Activated CD4-positive, alpha-beta memory T cell treated with anti-CD3 and anti-CD28 coated beads for 36 hours (primary cell): ENCODE measurements at regions not wholly inside any gene's neighbourhood (a gene's known extent, or its start where the extent isn't known, plus 50 kb on each side); places are given as distances from the start of the nearest gene placed in this dataset.
"Not testable (repeated sequence)": the region's sequence is repeated elsewhere in the genome, so short reads cannot be mapped to it uniquely, and the experiment has no call there.

Source experiments
- CTCF ChIA-PET: fragments of 350-600 bp; sonication (Branson Sonifier 250); formaldehyde crosslinking; loops from one replicate; lab custom pipeline; 2021; ENCODE audit warnings: antibody characterized with exemption, inconsistent platforms; lab: Charles Lee
- POLR2A ChIA-PET: fragments of 350-600 bp; sonication (Branson Sonifier 250); formaldehyde crosslinking; loops from one replicate; lab custom pipeline; 2021; ENCODE audit warnings: antibody characterized with exemption; lab: Charles Lee
- DNase-seq: peaks from one replicate; pipeline ENCODE4 v3.0.0-alpha.2; 2020
- H3K27ac Mint-ChIP-seq: one replicate; pipeline ENCODE4 v1.8.0; 2021; ENCODE audit warnings: mixed read lengths
- H3K27me3 Mint-ChIP-seq: one replicate; pipeline ENCODE4 v1.8.0; 2021; ENCODE audit warnings: mixed read lengths
- H3K36me3 Mint-ChIP-seq: one replicate; pipeline ENCODE4 v1.8.0; 2021; ENCODE audit warnings: mixed read lengths
- H3K4me1 Mint-ChIP-seq: one replicate; pipeline ENCODE4 v1.8.0; 2021; ENCODE audit warnings: low read depth, mixed read lengths
- H3K4me3 Mint-ChIP-seq: one replicate; pipeline ENCODE4 v1.8.0; 2021; ENCODE audit warnings: mild to moderate bottlenecking, mixed read lengths
- H3K9me3 Mint-ChIP-seq: one replicate; pipeline ENCODE4 v1.8.0; 2021; ENCODE audit warnings: mixed read lengths
- intact Hi-C: fragments of 100-400 bp; cut with micrococcal nuclease; formaldehyde crosslinking; loops from one replicate; pipeline ENCODE4 v1.15.1; 2023

GRCh38 chr14:45970621-45971020 is 681.0 kb downstream of the RPL10L start:
- H3K4me1 Mint-ChIP-seq: no peaks in the 10 kb centered on the region
- peaks cover 8% of the 10 kb centered on the region for H3K9me3 Mint-ChIP-seq
- H3K4me3 Mint-ChIP-seq: no peak overlapping the region
- POLR2A ChIA-PET: no interaction called here
- no peak for DNase-seq
- H3K27me3 Mint-ChIP-seq: no peaks in the 10 kb centered on the region
- CTCF ChIA-PET: no interaction called here
- intact Hi-C loops: no loop called here
- H3K36me3 Mint-ChIP-seq: no peaks in the 10 kb centered on the region
- no peak overlapping the region for H3K27ac Mint-ChIP-seq

DNA sequence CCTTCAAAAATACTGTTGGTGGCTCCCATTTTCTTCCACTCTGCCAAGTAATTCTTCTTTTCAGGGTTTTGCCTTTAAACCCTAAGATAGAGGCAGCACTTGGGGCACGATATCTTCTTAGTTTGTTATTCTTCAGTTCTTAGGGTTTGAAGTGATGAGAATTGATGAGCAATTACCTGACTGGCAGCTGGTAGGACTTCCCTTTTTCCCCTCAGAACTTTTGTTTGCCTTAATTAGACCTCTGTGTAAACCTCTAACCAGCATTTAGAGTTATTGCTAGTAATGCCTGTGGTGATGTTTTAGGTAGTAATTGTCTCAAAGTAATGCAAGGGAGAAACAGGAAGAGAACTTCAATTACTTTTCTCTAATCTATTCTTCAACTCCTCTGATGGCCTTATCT is 683.5 kb downstream of the RPL10L start:
- Mint-ChIP-seq H3K4me1 (no peaks in the 10 kb centered on the region), H3K9me3 (peaks cover 8% of the 10 kb centered on the region), H3K27ac (no peak overlapping the region), H3K27me3 (no peaks in the 10 kb centered on the region), H3K36me3 (no peaks in the 10 kb centered on the region), H3K4me3 (no peak overlapping the region)
- POLR2A ChIA-PET: no interaction called here
- intact Hi-C loops: no loop called here
- no peak for DNase-seq
- CTCF ChIA-PET: no interaction called here

- Mint-ChIP-seq H3K27ac (no peak overlapping the region), H3K4me3 (no peak overlapping the region), H3K27me3 (no peaks in the 10 kb centered on the region), H3K4me1 (no peaks in the 10 kb centered on the region), H3K9me3 (no peaks in the 10 kb centered on the region), H3K36me3 (no peaks in the 10 kb centered on the region)
- DNase-seq: no peak
- intact Hi-C loops: no loop called here
- ChIA-PET CTCF (no interaction called here), POLR2A (no interaction called here)
Measured at GRCh38 chr14:45949479-45949878, 696.5 kb upstream of the MIS18BP1 start.

- no peaks in the 10 kb centered on the region for H3K36me3 Mint-ChIP-seq
- POLR2A ChIA-PET: no interaction called here
Measured at GRCh38 chr14:45947830-45948229, 694.8 kb upstream of the MIS18BP1 start.

GRCh38 chr14:45946251-45946650 is 693.2 kb upstream of the MIS18BP1 start:
- H3K36me3 Mint-ChIP-seq: no peaks in the 10 kb centered on the region
- POLR2A ChIA-PET: no interaction called here

More at GRCh38 chr14:45947830-45948229, 694.8 kb upstream of the MIS18BP1 start:
- CTCF ChIA-PET: no interaction called here
- H3K27ac Mint-ChIP-seq: no peak overlapping the region
- H3K4me3 Mint-ChIP-seq: no peak overlapping the region
- no peaks in the 10 kb centered on the region for H3K27me3 Mint-ChIP-seq
- H3K4me1 Mint-ChIP-seq: no peaks in the 10 kb centered on the region
- intact Hi-C loops: no loop called here
- no peak for DNase-seq
- H3K9me3 Mint-ChIP-seq: no peaks in the 10 kb centered on the region

DNA sequence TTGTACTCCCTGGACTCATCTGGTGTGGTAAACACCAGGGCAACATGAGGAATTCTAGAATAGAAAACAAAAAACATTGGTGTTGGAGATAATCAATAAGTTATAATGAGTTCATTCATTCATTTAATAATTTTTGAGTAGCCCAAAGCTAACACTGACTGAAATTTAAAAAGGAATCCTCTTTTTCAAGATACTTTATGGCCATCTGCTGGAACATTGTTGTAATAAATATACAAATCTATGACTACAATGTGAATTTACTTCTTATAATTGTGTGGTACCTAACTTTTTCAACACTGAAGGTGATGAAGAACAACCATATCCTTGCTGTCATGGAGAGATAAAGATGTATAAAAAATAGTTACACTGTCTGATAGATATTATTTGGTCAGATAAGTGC is 687.3 kb upstream of the MIS18BP1 start:
- DNase-seq: no peak
- Mint-ChIP-seq H3K27me3 (no peaks in the 10 kb centered on the region), H3K4me1 (no peaks in the 10 kb centered on the region), H3K4me3 (no peak overlapping the region), H3K9me3 (peaks cover 8% of the 10 kb centered on the region), H3K27ac (no peak overlapping the region), H3K36me3 (no peaks in the 10 kb centered on the region)
- CTCF ChIA-PET: no interaction called here
- POLR2A ChIA-PET: no interaction called here
- intact Hi-C loops: no loop called here

More at GRCh38 chr14:45946251-45946650, 693.2 kb upstream of the MIS18BP1 start:
- intact Hi-C loops: no loop called here
- CTCF ChIA-PET: no interaction called here
- DNase-seq: no peak
- Mint-ChIP-seq H3K4me1 (no peaks in the 10 kb centered on the region), H3K27ac (no peak overlapping the region), H3K27me3 (no peaks in the 10 kb centered on the region), H3K4me3 (no peak overlapping the region), H3K9me3 (no peaks in the 10 kb centered on the region)

GRCh38 chr14:45939572-45939971 is 686.6 kb upstream of the MIS18BP1 start:
- peaks cover 11% of the 10 kb centered on the region for H3K9me3 Mint-ChIP-seq
- H3K4me3 Mint-ChIP-seq: no peak overlapping the region
- H3K27ac Mint-ChIP-seq: no peak overlapping the region
- H3K27me3 Mint-ChIP-seq: no peaks in the 10 kb centered on the region
- no peaks in the 10 kb centered on the region for H3K36me3 Mint-ChIP-seq
- intact Hi-C loops: no loop called here
- DNase-seq: no peak
- ChIA-PET CTCF (no interaction called here), POLR2A (no interaction called here)
- H3K4me1 Mint-ChIP-seq: no peaks in the 10 kb centered on the region

- H3K27me3 Mint-ChIP-seq, intact Hi-C loops, H3K4me3 Mint-ChIP-seq, H3K4me1 Mint-ChIP-seq, POLR2A ChIA-PET, DNase-seq, H3K36me3 Mint-ChIP-seq, H3K27ac Mint-ChIP-seq: not testable (repeated sequence)
- CTCF ChIA-PET: interaction anchor here (1.1 kb wide), 1 partner anchor 10 kb away, joined by 3 read pairs; no protein-coding TSS in a partner anchor
- H3K9me3 Mint-ChIP-seq: peaks cover 19% of the 10 kb centered on the region
Measured at GRCh38 chr14:45919995-45920394, 667.0 kb upstream of the MIS18BP1 start.

- H3K27ac Mint-ChIP-seq: no peak overlapping the region
- no peak overlapping the region for H3K4me3 Mint-ChIP-seq
- POLR2A ChIA-PET: no interaction called here
- CTCF ChIA-PET: no interaction called here
- intact Hi-C loops: no loop called here
- H3K9me3 Mint-ChIP-seq: peaks cover 23% of the 10 kb centered on the region
- no peaks in the 10 kb centered on the region for H3K27me3 Mint-ChIP-seq
- H3K36me3 Mint-ChIP-seq: no peaks in the 10 kb centered on the region
- no peak for DNase-seq
- H3K4me1 Mint-ChIP-seq: no peaks in the 10 kb centered on the region
Measured at GRCh38 chr14:45916340-45916953, 663.4 kb upstream of the MIS18BP1 start.

GRCh38 chr14:45907782-45908181 is 654.8 kb upstream of the MIS18BP1 start:
- H3K27me3 Mint-ChIP-seq: no peaks in the 10 kb centered on the region
- intact Hi-C loops: no loop called here
- H3K36me3 Mint-ChIP-seq: no peaks in the 10 kb centered on the region

DNA sequence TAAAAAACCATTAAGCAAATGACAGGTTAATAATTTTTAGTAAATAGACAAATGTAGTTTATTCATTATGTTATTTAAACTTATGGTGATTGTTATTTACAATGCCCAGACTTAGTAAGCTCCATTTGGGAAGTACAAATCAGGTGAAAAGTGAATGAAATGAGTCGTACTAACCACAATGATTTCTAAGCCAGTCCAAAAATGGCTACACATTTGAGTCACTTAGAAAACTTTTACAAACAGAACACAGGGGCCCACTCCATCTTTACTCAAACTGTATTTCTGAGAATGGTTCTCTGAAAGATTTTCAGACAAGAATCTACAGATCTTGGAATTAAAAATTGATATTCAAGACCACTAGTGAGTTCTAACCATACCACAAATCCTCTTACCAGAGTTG is 653.3 kb upstream of the MIS18BP1 start:
- no peak overlapping the region for H3K4me3 Mint-ChIP-seq
- intact Hi-C loops: no loop called here
- H3K27me3 Mint-ChIP-seq: no peaks in the 10 kb centered on the region
- no peak for DNase-seq
- H3K4me1 Mint-ChIP-seq: no peaks in the 10 kb centered on the region
- H3K9me3 Mint-ChIP-seq: peaks cover 6% of the 10 kb centered on the region
- H3K36me3 Mint-ChIP-seq: no peaks in the 10 kb centered on the region
- POLR2A ChIA-PET: no interaction called here
- no peak overlapping the region for H3K27ac Mint-ChIP-seq
- CTCF ChIA-PET: interaction anchor here (0.6 kb wide), 1 partner anchor 14 kb away, joined by 3 read pairs; no protein-coding TSS in a partner anchor

More at GRCh38 chr14:45907782-45908181, 654.8 kb upstream of the MIS18BP1 start:
- no peak for DNase-seq
- Mint-ChIP-seq H3K27ac (no peak overlapping the region), H3K9me3 (peaks cover 8% of the 10 kb centered on the region), H3K4me1 (no peaks in the 10 kb centered on the region), H3K4me3 (no peak overlapping the region)
- ChIA-PET CTCF (no interaction called here), POLR2A (no interaction called here)

DNA sequence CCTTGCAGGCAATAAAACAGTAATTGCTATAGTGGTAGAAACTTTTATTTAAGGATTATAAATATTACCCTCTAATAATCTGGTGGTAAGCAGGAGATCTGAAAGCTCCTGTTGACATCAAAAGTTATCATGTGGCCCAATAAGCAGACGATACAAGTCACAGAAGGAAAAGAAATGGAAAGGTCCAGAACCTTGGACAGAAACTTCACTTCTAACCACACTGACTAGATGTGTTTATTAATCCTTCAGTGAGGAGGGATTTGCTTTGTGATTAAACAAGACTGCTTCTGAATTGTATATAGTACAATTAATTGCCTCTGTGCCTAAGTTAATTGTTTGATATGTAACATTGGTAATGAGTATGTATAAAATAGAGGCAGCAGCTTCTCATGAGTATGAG is 652.7 kb upstream of the MIS18BP1 start:
- H3K27me3 Mint-ChIP-seq: no peaks in the 10 kb centered on the region

DNA sequence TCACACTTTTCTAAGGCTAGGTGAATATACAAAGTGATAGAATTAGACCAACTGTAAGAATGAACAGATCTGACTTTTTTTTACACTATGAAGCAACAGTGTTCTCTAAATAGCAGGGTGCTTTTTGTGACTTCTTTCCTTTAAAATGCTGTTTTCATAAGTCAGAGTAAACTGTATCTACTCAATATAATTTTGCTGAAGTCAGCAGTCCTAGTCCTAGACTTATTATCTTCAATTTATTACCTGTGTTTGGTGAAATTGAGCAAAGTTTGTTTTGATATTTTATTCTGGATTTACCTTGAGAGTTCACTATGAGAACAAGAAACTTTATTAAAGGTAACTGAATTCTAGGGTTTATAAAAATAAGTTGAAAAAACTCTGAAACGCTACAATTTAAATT is 651.3 kb upstream of the MIS18BP1 start:
- intact Hi-C loops: no loop called here
- CTCF ChIA-PET: no interaction called here

More for the DNA sequence above, 652.7 kb upstream of the MIS18BP1 start:
- ChIA-PET CTCF (no interaction called here), POLR2A (no interaction called here)
- Mint-ChIP-seq H3K36me3 (no peaks in the 10 kb centered on the region), H3K4me3 (no peak overlapping the region), H3K4me1 (no peaks in the 10 kb centered on the region), H3K27ac (no peak overlapping the region), H3K9me3 (peaks cover 6% of the 10 kb centered on the region)
- no peak for DNase-seq
- intact Hi-C loops: no loop called here

More for the DNA sequence above, 651.3 kb upstream of the MIS18BP1 start:
- POLR2A ChIA-PET: no interaction called here
- H3K36me3 Mint-ChIP-seq: no peaks in the 10 kb centered on the region
- H3K27me3 Mint-ChIP-seq: no peaks in the 10 kb centered on the region
- H3K4me3 Mint-ChIP-seq: no peak overlapping the region
- no peak overlapping the region for H3K27ac Mint-ChIP-seq
- no peaks in the 10 kb centered on the region for H3K4me1 Mint-ChIP-seq
- peaks cover 4% of the 10 kb centered on the region for H3K9me3 Mint-ChIP-seq
- no peak for DNase-seq
